ENCODE measurements at regions not wholly inside any gene's neighbourhood (a gene's known extent, or its start where the extent isn't known, plus 50 kb on each side); places are given as distances from the start of the nearest gene placed in this dataset.

GRCh38 chr12:23431006-23431405 lies 518.5 kb downstream of the SOX5 start:
- TF ChIP-seq CTCF (IDR thresholded peaks at IDR 0.05), result no peak
- no peak for TF ChIP-seq EZH2 (IDR thresholded peaks at IDR 0.05; ENCODE audit: borderline replicate concordance, insufficient read depth, low read depth, low read length, poor library complexity, severe bottlenecking)

Measured in B cell (primary cell).